MCF 10A (cell line): ENCODE measurements at regions not wholly inside any gene's neighbourhood (a gene's known extent, or its start where the extent isn't known, plus 50 kb on each side); places are given as distances from the start of the nearest gene placed in this dataset.

ENCODE experiments used
- BruUV-seq: library from RNA; stranded (reverse); fragments of 400-500 nt; replicated peaks from 2 replicates; lab custom pipeline; 2021; lab: Mats Ljungman, UMichigan
- CTCF ChIA-PET: fragments of 300-600 bp; sonication (Branson Sonifier 250); formaldehyde crosslinking; extraction: SDS; loops from one replicate; lab custom pipeline; 2021; ENCODE audit warnings: antibody characterized with exemption, inconsistent platforms; lab: Yijun Ruan, JAX
- POLR2A ChIA-PET: fragments of 300-600, 350-650 bp; sonication (Branson Sonifier 250); formaldehyde crosslinking; extraction: SDS; loops from one replicate; lab custom pipeline; 2020; ENCODE audit warnings: antibody characterized with exemption, inconsistent platforms; lab: Yijun Ruan, JAX
- DNase-seq: peaks from one replicate; pipeline ENCODE4 v3.0.0-alpha.2; 2018; ENCODE audit not compliant: unreplicated experiment
- H3K27ac Mint-ChIP-seq: one replicate; pipeline ENCODE4 v1.8.0; 2022; ENCODE audit warnings: mild to moderate bottlenecking, low read depth, mixed read lengths; ENCODE audit not compliant: unreplicated experiment
- H3K27me3 Mint-ChIP-seq: one replicate; pipeline ENCODE4 v1.8.0; 2022; ENCODE audit warnings: mixed read lengths; ENCODE audit not compliant: insufficient read depth, unreplicated experiment
- H3K36me3 Mint-ChIP-seq: one replicate; pipeline ENCODE4 v1.8.0; 2022; ENCODE audit warnings: mild to moderate bottlenecking, moderate library complexity, mixed read lengths; ENCODE audit not compliant: insufficient read depth, unreplicated experiment
- H3K4me1 Mint-ChIP-seq: one replicate; pipeline ENCODE4 v1.8.0; 2022; ENCODE audit warnings: mixed read lengths; ENCODE audit not compliant: insufficient read depth, unreplicated experiment
- H3K4me3 Mint-ChIP-seq: one replicate; pipeline ENCODE4 v1.8.0; 2022; ENCODE audit warnings: mild to moderate bottlenecking, moderate library complexity, mixed read lengths; ENCODE audit not compliant: unreplicated experiment
- H3K9me3 Mint-ChIP-seq: one replicate; pipeline ENCODE4 v1.8.0; 2022; ENCODE audit warnings: mixed read lengths; ENCODE audit not compliant: unreplicated experiment
- intact Hi-C: fragments of 100-400 bp; cut with micrococcal nuclease; formaldehyde crosslinking; loops from 2 replicates; pipeline ENCODE4 v1.14.1; 2022
- TF ChIP-seq, protein P1 (sequence below): fragments of 200-600 bp; IDR thresholded peaks from one replicate; pipeline ENCODE4 v1.8.0; 2022; ENCODE audit warnings: antibody characterized with exemption, mild to moderate bottlenecking; ENCODE audit not compliant: unreplicated experiment

DNA sequence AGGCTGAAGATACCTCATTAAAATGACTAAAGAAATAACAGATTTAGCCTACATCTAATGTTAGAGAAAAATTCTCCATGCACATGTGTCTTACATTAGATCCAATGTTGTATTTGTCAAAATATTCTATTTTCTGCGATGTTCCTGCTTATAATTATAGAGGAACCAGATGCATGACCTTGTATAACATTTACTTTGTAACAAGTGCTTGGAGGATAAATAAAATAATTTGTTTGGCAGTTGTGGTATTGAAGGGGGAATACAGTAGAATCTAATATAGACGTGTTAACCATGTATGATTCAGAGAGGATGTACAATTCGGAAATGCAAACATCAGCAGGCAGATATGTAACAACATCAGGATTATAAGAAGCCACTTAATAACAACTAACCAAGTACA is 922.2 kb downstream of the TUSC7 start:
- intact Hi-C loops = no loop called here
- H3K27ac Mint-ChIP-seq = no peak overlapping the region
- TF ChIP-seq, protein P1, sequence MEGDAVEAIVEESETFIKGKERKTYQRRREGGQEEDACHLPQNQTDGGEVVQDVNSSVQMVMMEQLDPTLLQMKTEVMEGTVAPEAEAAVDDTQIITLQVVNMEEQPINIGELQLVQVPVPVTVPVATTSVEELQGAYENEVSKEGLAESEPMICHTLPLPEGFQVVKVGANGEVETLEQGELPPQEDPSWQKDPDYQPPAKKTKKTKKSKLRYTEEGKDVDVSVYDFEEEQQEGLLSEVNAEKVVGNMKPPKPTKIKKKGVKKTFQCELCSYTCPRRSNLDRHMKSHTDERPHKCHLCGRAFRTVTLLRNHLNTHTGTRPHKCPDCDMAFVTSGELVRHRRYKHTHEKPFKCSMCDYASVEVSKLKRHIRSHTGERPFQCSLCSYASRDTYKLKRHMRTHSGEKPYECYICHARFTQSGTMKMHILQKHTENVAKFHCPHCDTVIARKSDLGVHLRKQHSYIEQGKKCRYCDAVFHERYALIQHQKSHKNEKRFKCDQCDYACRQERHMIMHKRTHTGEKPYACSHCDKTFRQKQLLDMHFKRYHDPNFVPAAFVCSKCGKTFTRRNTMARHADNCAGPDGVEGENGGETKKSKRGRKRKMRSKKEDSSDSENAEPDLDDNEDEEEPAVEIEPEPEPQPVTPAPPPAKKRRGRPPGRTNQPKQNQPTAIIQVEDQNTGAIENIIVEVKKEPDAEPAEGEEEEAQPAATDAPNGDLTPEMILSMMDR = no peak
- H3K9me3 Mint-ChIP-seq = no peaks in the 10 kb centered on the region
- no peaks in the 10 kb centered on the region for H3K27me3 Mint-ChIP-seq
- CTCF ChIA-PET = interaction anchor here (0.7 kb wide), 1 partner anchor 1193 kb away, joined by 3 read pairs; no protein-coding TSS in a partner anchor
- no TSS peak for BruUV-seq
- no peaks in the 10 kb centered on the region for H3K36me3 Mint-ChIP-seq
- peaks cover 26% of the 10 kb centered on the region for H3K4me1 Mint-ChIP-seq
- DNase-seq = no peak
- POLR2A ChIA-PET = no interaction called here
- no peak overlapping the region for H3K4me3 Mint-ChIP-seq

DNA sequence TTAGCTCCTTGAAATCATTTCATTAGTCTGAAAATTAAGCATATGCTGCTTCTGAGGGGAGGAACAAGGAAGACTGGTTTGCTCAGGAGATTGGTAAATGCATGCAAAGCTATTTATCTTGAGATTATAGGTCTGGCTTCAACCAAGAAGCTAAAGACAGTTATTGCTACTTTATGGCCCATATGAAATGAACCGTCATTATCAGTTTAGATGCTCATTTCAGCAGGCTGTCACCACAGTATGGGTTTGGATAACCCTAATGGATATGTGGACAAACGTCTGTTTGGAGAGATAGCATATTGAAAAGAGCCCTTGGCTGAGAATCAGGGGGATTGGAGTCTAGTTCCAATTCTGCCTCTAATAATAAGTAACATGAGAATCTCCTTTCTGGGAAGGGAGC is 922.6 kb downstream of the TUSC7 start:
- POLR2A ChIA-PET = interaction anchor here (0.7 kb wide), 1 partner anchor 12 kb away, joined by 4 read pairs; no protein-coding TSS in a partner anchor
- intact Hi-C loops = no loop called here
- H3K27me3 Mint-ChIP-seq = no peaks in the 10 kb centered on the region
- CTCF ChIA-PET = interaction anchor here (0.7 kb wide), 1 partner anchor 370 kb away, joined by 3 read pairs; no protein-coding TSS in a partner anchor
- no peak for DNase-seq
- H3K4me3 Mint-ChIP-seq = no peak overlapping the region
- TF ChIP-seq, protein P1 = no peak
- no peak overlapping the region for H3K27ac Mint-ChIP-seq
- BruUV-seq = no TSS peak
- no peaks in the 10 kb centered on the region for H3K36me3 Mint-ChIP-seq
- peaks cover 26% of the 10 kb centered on the region for H3K4me1 Mint-ChIP-seq
- H3K9me3 Mint-ChIP-seq = no peaks in the 10 kb centered on the region

DNA sequence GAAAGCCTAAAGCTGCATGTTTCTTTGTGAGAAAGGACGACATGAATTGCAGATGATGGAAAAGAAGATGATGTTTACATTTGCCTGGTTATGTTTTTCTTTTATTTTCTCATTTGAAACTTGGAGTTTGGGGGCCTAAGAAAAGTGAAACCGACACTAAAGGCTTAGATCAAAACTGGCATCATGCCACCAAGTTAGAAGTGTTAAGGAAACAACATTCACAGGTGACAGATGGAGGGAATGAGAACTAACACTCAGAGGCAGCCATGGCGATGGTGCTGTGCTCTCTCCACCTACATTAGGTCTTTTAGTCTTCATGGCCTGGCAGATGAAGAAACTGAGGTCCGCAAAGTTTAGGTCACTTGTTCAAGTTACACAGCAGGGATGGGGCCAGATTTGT is 923.6 kb downstream of the TUSC7 start:
- no peak for DNase-seq
- POLR2A ChIA-PET = interaction anchor here (0.8 to 1.3 kb wide), 2 partner anchors 55 to 62 kb away, joined by 3 to 4 read pairs; no protein-coding TSS in a partner anchor
- H3K27me3 Mint-ChIP-seq = no peaks in the 10 kb centered on the region
- H3K27ac Mint-ChIP-seq = no peak overlapping the region
- TF ChIP-seq, protein P1 = no peak
- no peaks in the 10 kb centered on the region for H3K36me3 Mint-ChIP-seq
- H3K9me3 Mint-ChIP-seq = no peaks in the 10 kb centered on the region
- peaks cover 23% of the 10 kb centered on the region for H3K4me1 Mint-ChIP-seq
- no TSS peak for BruUV-seq
- CTCF ChIA-PET = no interaction called here
- H3K4me3 Mint-ChIP-seq = no peak overlapping the region
- intact Hi-C loops = no loop called here

DNA sequence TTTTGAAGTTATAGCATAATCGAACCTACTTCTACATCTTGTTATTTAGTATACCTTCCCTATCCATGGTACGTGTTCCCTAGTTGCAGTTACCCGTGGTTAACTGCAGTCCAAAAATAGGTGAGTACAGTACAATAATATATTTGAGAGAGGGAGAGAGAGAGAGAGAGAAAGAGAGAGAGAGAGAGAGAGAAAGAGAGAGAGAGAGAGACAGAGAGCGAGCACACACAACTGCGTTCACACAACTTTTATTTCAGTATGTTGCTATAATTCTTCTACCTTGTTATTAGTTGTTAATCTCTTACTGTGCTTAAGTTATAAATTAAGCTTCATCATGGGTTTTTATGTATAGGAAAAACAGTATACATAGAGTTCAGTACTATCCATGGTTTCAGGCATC is 928.1 kb downstream of the TUSC7 start:
- H3K4me3 Mint-ChIP-seq = no peak overlapping the region
- H3K4me1 Mint-ChIP-seq = no peaks in the 10 kb centered on the region
- no peaks in the 10 kb centered on the region for H3K36me3 Mint-ChIP-seq
- TF ChIP-seq, protein P1 = no peak
- intact Hi-C loops = no loop called here
- BruUV-seq = no TSS peak
- DNase-seq = no peak
- CTCF ChIA-PET = interaction anchor here (0.7 kb wide), 1 partner anchor 232 kb away, joined by 3 read pairs; no protein-coding TSS in a partner anchor
- no peaks in the 10 kb centered on the region for H3K27me3 Mint-ChIP-seq
- POLR2A ChIA-PET = no interaction called here
- no peaks in the 10 kb centered on the region for H3K9me3 Mint-ChIP-seq
- H3K27ac Mint-ChIP-seq = no peak overlapping the region
